ENCODE measurements at regions not wholly inside any gene's neighbourhood (a gene's known extent, or its start where the extent isn't known, plus 50 kb on each side); places are given as distances from the start of the nearest gene placed in this dataset.

DNA sequence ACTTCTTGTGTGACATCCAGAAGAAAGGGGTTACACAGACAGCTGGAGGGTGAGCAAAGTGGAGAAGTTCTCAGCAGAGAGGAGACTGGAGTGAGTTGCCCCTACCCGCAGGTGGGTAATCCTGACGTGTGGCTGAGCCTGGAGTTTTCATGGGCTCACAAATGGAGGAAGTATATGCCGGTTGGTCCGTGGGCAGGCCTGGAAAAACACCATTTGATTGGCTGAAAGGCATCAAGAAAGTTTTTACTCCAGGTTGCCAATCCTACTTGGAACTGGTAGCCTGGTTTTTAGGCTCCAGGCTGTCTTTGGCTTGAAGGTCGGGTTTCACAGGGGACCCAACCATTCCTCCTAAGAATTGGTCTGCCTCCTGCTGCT lies 1177.4 kb upstream of the LRRTM1 start:
- ChIA-PET SMC1A (ENCODE audit: uncharacterized antibody, unreplicated experiment) (no interaction called here), RAD21 (ENCODE audit: unreplicated experiment) (no interaction called here), CTCF (no interaction called here), POLR2A (no interaction called here)
- H3K4me2 ChIP-seq (ENCODE audit: control insufficient read depth, insufficient read depth), result no peak overlapping the region
- no peaks in the 10 kb centered on the region for H3K9me3 ChIP-seq (replicated peaks; ENCODE audit: control insufficient read depth, insufficient read depth, low read length)
- no peak overlapping the region for H3K27ac ChIP-seq (ENCODE audit: control insufficient read depth, insufficient read depth)
- H3K4me1 ChIP-seq (ENCODE audit: control insufficient read depth, insufficient read depth, low read length), result no peaks in the 10 kb centered on the region
- in situ Hi-C loops (cut with MboI) (no loop called here), intact Hi-C loops (cut with micrococcal nuclease; ENCODE audit: unreplicated experiment) (no loop called here)
- ATAC-seq (no peak), FAIRE-seq (no peak), DNase-seq (ENCODE audit: low read depth, low spot score) (no peak)
- no peak overlapping the region for H3K4me3 ChIP-seq
- no peaks in the 10 kb centered on the region for H4K20me1 ChIP-seq (ENCODE audit: control insufficient read depth, insufficient read depth)
- no peak overlapping the region for H2AFZ ChIP-seq (ENCODE audit: control insufficient read depth, low read depth, low read length)
- H3K27me3 ChIP-seq (replicated peaks in 1 of 2; ENCODE audit: control insufficient read depth in 2 of 2, insufficient read depth in 2 of 2, low read length in 1 of 2), result no peaks in the 10 kb centered on the region
- H3K36me3 ChIP-seq (ENCODE audit: control insufficient read depth in 2 of 2, insufficient read depth in 2 of 2, low read length in 1 of 2), result no peaks in the 10 kb centered on the region
- H3K79me2 ChIP-seq (ENCODE audit: control insufficient read depth, insufficient read depth, low read length), result no peaks in the 10 kb centered on the region
- TF ChIP-seq, protein P1, sequence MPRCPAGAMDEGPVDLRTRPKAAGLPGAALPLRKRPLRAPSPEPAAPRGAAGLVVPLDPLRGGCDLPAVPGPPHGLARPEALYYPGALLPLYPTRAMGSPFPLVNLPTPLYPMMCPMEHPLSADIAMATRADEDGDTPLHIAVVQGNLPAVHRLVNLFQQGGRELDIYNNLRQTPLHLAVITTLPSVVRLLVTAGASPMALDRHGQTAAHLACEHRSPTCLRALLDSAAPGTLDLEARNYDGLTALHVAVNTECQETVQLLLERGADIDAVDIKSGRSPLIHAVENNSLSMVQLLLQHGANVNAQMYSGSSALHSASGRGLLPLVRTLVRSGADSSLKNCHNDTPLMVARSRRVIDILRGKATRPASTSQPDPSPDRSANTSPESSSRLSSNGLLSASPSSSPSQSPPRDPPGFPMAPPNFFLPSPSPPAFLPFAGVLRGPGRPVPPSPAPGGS (IDR thresholded peaks at IDR 0.05; ENCODE audit: borderline replicate concordance, insufficient read depth, low read depth, low read length, poor library complexity, severe bottlenecking), result no peak
- TF ChIP-seq CHD2 (IDR thresholded peaks at IDR 0.05; ENCODE audit: borderline replicate concordance, low read depth, low read length) (no peak), HDGF (IDR thresholded peaks at IDR 0.05) (no peak), RBBP5 (conservative IDR thresholded peaks at IDR 0.05) (no peak), FOXK2 (IDR thresholded peaks at IDR 0.05) (no peak), MTA2 (IDR thresholded peaks at IDR 0.05; ENCODE audit: low read depth) (no peak), RELA (IDR thresholded peaks at IDR 0.05; ENCODE audit: borderline replicate concordance, partially characterized antibody) (no peak), SREBF1 (IDR thresholded peaks at IDR 0.05; ENCODE audit: low read length) (no peak), ZZZ3 (IDR thresholded peaks at IDR 0.05; ENCODE audit: control insufficient read depth, insufficient read length, low read depth) (no peak), RFX5 (IDR thresholded peaks at IDR 0.05; ENCODE audit: low read depth, low read length) (no peak)
- TF ChIP-seq, protein P2, sequence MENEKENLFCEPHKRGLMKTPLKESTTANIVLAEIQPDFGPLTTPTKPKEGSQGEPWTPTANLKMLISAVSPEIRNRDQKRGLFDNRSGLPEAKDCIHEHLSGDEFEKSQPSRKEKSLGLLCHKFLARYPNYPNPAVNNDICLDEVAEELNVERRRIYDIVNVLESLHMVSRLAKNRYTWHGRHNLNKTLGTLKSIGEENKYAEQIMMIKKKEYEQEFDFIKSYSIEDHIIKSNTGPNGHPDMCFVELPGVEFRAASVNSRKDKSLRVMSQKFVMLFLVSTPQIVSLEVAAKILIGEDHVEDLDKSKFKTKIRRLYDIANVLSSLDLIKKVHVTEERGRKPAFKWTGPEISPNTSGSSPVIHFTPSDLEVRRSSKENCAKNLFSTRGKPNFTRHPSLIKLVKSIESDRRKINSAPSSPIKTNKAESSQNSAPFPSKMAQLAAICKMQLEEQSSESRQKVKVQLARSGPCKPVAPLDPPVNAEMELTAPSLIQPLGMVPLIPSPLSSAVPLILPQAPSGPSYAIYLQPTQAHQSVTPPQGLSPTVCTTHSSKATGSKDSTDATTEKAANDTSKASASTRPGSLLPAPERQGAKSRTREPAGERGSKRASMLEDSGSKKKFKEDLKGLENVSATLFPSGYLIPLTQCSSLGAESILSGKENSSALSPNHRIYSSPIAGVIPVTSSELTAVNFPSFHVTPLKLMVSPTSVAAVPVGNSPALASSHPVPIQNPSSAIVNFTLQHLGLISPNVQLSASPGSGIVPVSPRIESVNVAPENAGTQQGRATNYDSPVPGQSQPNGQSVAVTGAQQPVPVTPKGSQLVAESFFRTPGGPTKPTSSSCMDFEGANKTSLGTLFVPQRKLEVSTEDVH (IDR thresholded peaks at IDR 0.05; ENCODE audit: low read depth, partially characterized antibody), result no peak
- TF ChIP-seq, protein P3, sequence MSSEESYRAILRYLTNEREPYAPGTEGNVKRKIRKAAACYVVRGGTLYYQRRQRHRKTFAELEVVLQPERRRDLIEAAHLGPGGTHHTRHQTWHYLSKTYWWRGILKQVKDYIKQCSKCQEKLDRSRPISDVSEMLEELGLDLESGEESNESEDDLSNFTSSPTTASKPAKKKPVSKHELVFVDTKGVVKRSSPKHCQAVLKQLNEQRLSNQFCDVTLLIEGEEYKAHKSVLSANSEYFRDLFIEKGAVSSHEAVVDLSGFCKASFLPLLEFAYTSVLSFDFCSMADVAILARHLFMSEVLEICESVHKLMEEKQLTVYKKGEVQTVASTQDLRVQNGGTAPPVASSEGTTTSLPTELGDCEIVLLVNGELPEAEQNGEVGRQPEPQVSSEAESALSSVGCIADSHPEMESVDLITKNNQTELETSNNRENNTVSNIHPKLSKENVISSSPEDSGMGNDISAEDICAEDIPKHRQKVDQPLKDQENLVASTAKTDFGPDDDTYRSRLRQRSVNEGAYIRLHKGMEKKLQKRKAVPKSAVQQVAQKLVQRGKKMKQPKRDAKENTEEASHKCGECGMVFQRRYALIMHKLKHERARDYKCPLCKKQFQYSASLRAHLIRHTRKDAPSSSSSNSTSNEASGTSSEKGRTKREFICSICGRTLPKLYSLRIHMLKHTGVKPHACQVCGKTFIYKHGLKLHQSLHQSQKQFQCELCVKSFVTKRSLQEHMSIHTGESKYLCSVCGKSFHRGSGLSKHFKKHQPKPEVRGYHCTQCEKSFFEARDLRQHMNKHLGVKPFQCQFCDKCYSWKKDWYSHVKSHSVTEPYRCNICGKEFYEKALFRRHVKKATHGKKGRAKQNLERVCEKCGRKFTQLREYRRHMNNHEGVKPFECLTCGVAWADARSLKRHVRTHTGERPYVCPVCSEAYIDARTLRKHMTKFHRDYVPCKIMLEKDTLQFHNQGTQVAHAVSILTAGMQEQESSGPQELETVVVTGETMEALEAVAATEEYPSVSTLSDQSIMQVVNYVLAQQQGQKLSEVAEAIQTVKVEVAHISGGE (CRISPR knock-in tag; IDR thresholded peaks at IDR 0.05), result no peak
- TF ChIP-seq, protein P4, sequence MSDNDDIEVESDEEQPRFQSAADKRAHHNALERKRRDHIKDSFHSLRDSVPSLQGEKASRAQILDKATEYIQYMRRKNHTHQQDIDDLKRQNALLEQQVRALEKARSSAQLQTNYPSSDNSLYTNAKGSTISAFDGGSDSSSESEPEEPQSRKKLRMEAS (IDR thresholded peaks at IDR 0.05; ENCODE audit: low read depth, low read length), result no peak
- no peak overlapping the region for H3K9ac ChIP-seq (ENCODE audit: control insufficient read depth, insufficient read depth, low read length)
- WGBS (ENCODE audit: insufficient coverage, insufficient replicate concordance, low lambda C conversion rate, missing lambda C conversion rate), result 46% methylated on average over 5 of the region's 5 CpGs
- BruUV-seq (replicated peaks), result no TSS peak
